Dendritic cell treated with granulocyte-macrophage colony-stimulating factor and Interleukin-4, amounts not matched to agents 40 ng/mL and 50 ng/mL, for 4 days (primary cell): ENCODE measurements at regions not wholly inside any gene's neighbourhood (a gene's known extent, or its start where the extent isn't known, plus 50 kb on each side); places are given as distances from the start of the nearest gene placed in this dataset.

Experiments used
- H3K27ac Mint-ChIP-seq: one replicate; pipeline ENCODE4 v1.8.0; 2022; ENCODE audit warnings: mild to moderate bottlenecking, mixed read lengths
- H3K27me3 Mint-ChIP-seq: one replicate; pipeline ENCODE4 v1.8.0; 2022; ENCODE audit warnings: mild to moderate bottlenecking, mixed read lengths
- H3K36me3 Mint-ChIP-seq: one replicate; pipeline ENCODE4 v1.8.0; 2022; ENCODE audit warnings: low read depth, mixed read lengths
- H3K4me1 Mint-ChIP-seq: one replicate; pipeline ENCODE4 v1.8.0; 2022; ENCODE audit warnings: low read depth, mixed read lengths
- H3K4me3 Mint-ChIP-seq: one replicate; pipeline ENCODE4 v1.8.0; 2022; ENCODE audit warnings: mild to moderate bottlenecking, moderate library complexity, mixed read lengths
- H3K9me3 Mint-ChIP-seq: one replicate; pipeline ENCODE4 v1.8.0; 2022; ENCODE audit warnings: mixed read lengths
- intact Hi-C: fragments of 100-400 bp; cut with micrococcal nuclease; formaldehyde crosslinking; loops from one replicate; pipeline ENCODE4 v1.15.0; 2022

- H3K9me3 Mint-ChIP-seq: peaks cover 19% of the 10 kb centered on the region
- intact Hi-C loops: no loop called here
- H3K27me3 Mint-ChIP-seq: no peaks in the 10 kb centered on the region
- no peak overlapping the region for H3K4me3 Mint-ChIP-seq
- H3K27ac Mint-ChIP-seq: no peak overlapping the region
- H3K36me3 Mint-ChIP-seq: no peaks in the 10 kb centered on the region
- H3K4me1 Mint-ChIP-seq: peaks cover 2% of the 10 kb centered on the region
These were observed 462.4 kb downstream of the TLL1 start for GRCh38 chr4:166335256-166335938.

- H3K9me3 Mint-ChIP-seq: no peaks in the 10 kb centered on the region
- H3K4me3 Mint-ChIP-seq: no peak overlapping the region
- intact Hi-C loops: no loop called here
- no peak overlapping the region for H3K27ac Mint-ChIP-seq
- H3K27me3 Mint-ChIP-seq: no peaks in the 10 kb centered on the region
- peaks cover 4% of the 10 kb centered on the region for H3K4me1 Mint-ChIP-seq
- no peaks in the 10 kb centered on the region for H3K36me3 Mint-ChIP-seq
These were observed 469.0 kb downstream of the TLL1 start for GRCh38 chr4:166341992-166342391.

GRCh38 chr4:166363198-166363597 lies 490.2 kb downstream of the TLL1 start:
- Mint-ChIP-seq H3K4me3 (no peak overlapping the region), H3K27ac (no peak overlapping the region), H3K36me3 (no peaks in the 10 kb centered on the region), H3K27me3 (no peaks in the 10 kb centered on the region), H3K4me1 (no peaks in the 10 kb centered on the region), H3K9me3 (no peaks in the 10 kb centered on the region)
- intact Hi-C loops: no loop called here

- no peaks in the 10 kb centered on the region for H3K27me3 Mint-ChIP-seq
- H3K9me3 Mint-ChIP-seq: peaks cover 3% of the 10 kb centered on the region
- H3K27ac Mint-ChIP-seq: no peak overlapping the region
- no peaks in the 10 kb centered on the region for H3K4me1 Mint-ChIP-seq
- H3K36me3 Mint-ChIP-seq: no peaks in the 10 kb centered on the region
- H3K4me3 Mint-ChIP-seq: no peak overlapping the region
- intact Hi-C loops: no loop called here
These were observed 493.0 kb downstream of the TLL1 start for GRCh38 chr4:166366012-166366411.

- no peak overlapping the region for H3K27ac Mint-ChIP-seq
- H3K9me3 Mint-ChIP-seq: peaks cover 67% of the 10 kb centered on the region
- no peaks in the 10 kb centered on the region for H3K27me3 Mint-ChIP-seq
- no peaks in the 10 kb centered on the region for H3K4me1 Mint-ChIP-seq
- intact Hi-C loops: no loop called here
- no peak overlapping the region for H3K4me3 Mint-ChIP-seq
- no peaks in the 10 kb centered on the region for H3K36me3 Mint-ChIP-seq
These were observed 504.5 kb downstream of the TLL1 start for GRCh38 chr4:166377578-166377977.

- no peaks in the 10 kb centered on the region for H3K36me3 Mint-ChIP-seq
- H3K4me3 Mint-ChIP-seq: no peak overlapping the region
- H3K9me3 Mint-ChIP-seq: peaks cover 9% of the 10 kb centered on the region
- intact Hi-C loops: no loop called here
- no peaks in the 10 kb centered on the region for H3K4me1 Mint-ChIP-seq
- H3K27ac Mint-ChIP-seq: no peak overlapping the region
- H3K27me3 Mint-ChIP-seq: no peaks in the 10 kb centered on the region
These were observed 513.7 kb downstream of the TLL1 start for GRCh38 chr4:166386491-166387360.

- Mint-ChIP-seq H3K27ac (no peak overlapping the region), H3K4me1 (no peaks in the 10 kb centered on the region), H3K36me3 (no peaks in the 10 kb centered on the region), H3K9me3 (no peaks in the 10 kb centered on the region), H3K27me3 (no peaks in the 10 kb centered on the region), H3K4me3 (no peak overlapping the region)
- intact Hi-C loops: no loop called here
These were observed 518.5 kb downstream of the TLL1 start for GRCh38 chr4:166391501-166391900.

- Mint-ChIP-seq H3K27me3 (no peaks in the 10 kb centered on the region), H3K36me3 (no peaks in the 10 kb centered on the region), H3K9me3 (no peaks in the 10 kb centered on the region), H3K4me3 (no peak overlapping the region), H3K4me1 (no peaks in the 10 kb centered on the region), H3K27ac (no peak overlapping the region)
- intact Hi-C loops: no loop called here
These were observed 526.0 kb downstream of the TLL1 start for GRCh38 chr4:166399021-166399420.

GRCh38 chr4:166400270-166400894 lies 527.3 kb downstream of the TLL1 start:
- intact Hi-C loops: no loop called here
- H3K4me3 Mint-ChIP-seq: no peak overlapping the region
- no peaks in the 10 kb centered on the region for H3K27me3 Mint-ChIP-seq
- H3K27ac Mint-ChIP-seq: no peak overlapping the region
- H3K4me1 Mint-ChIP-seq: no peaks in the 10 kb centered on the region
- H3K36me3 Mint-ChIP-seq: no peaks in the 10 kb centered on the region
- H3K9me3 Mint-ChIP-seq: no peaks in the 10 kb centered on the region

- Mint-ChIP-seq H3K27ac (no peak overlapping the region), H3K4me3 (no peak overlapping the region), H3K4me1 (no peaks in the 10 kb centered on the region), H3K9me3 (peaks cover 34% of the 10 kb centered on the region), H3K27me3 (no peaks in the 10 kb centered on the region), H3K36me3 (no peaks in the 10 kb centered on the region)
- intact Hi-C loops: no loop called here
These were observed 540.3 kb downstream of the TLL1 start for GRCh38 chr4:166413356-166413755.

- H3K4me3 Mint-ChIP-seq: no peak overlapping the region
- intact Hi-C loops: no loop called here
- H3K36me3 Mint-ChIP-seq: no peaks in the 10 kb centered on the region
- no peak overlapping the region for H3K27ac Mint-ChIP-seq
- H3K9me3 Mint-ChIP-seq: peaks cover 45% of the 10 kb centered on the region
- no peaks in the 10 kb centered on the region for H3K4me1 Mint-ChIP-seq
- H3K27me3 Mint-ChIP-seq: no peaks in the 10 kb centered on the region
These were observed 541.4 kb downstream of the TLL1 start for GRCh38 chr4:166414431-166414830.

- Mint-ChIP-seq H3K27me3 (no peaks in the 10 kb centered on the region), H3K9me3 (peaks cover 51% of the 10 kb centered on the region), H3K4me1 (no peaks in the 10 kb centered on the region), H3K36me3 (no peaks in the 10 kb centered on the region), H3K27ac (no peak overlapping the region), H3K4me3 (no peak overlapping the region)
- intact Hi-C loops: no loop called here
These were observed 542.7 kb downstream of the TLL1 start for GRCh38 chr4:166415749-166416148.

GRCh38 chr4:166421556-166422156 lies 548.6 kb downstream of the TLL1 start:
- no peaks in the 10 kb centered on the region for H3K4me1 Mint-ChIP-seq
- H3K36me3 Mint-ChIP-seq: no peaks in the 10 kb centered on the region
- H3K9me3 Mint-ChIP-seq: peaks cover 39% of the 10 kb centered on the region
- no peak overlapping the region for H3K27ac Mint-ChIP-seq
- no peak overlapping the region for H3K4me3 Mint-ChIP-seq
- intact Hi-C loops: no loop called here
- no peaks in the 10 kb centered on the region for H3K27me3 Mint-ChIP-seq

- no peak overlapping the region for H3K27ac Mint-ChIP-seq
- peaks cover 31% of the 10 kb centered on the region for H3K9me3 Mint-ChIP-seq
- intact Hi-C loops: no loop called here
- H3K4me1 Mint-ChIP-seq: no peaks in the 10 kb centered on the region
- H3K4me3 Mint-ChIP-seq: no peak overlapping the region
- no peaks in the 10 kb centered on the region for H3K36me3 Mint-ChIP-seq
- no peaks in the 10 kb centered on the region for H3K27me3 Mint-ChIP-seq
These were observed 549.4 kb downstream of the TLL1 start for GRCh38 chr4:166422475-166422874.
